ENCODE measurements at regions not wholly inside any gene's neighbourhood (a gene's known extent, or its start where the extent isn't known, plus 50 kb on each side); places are given as distances from the start of the nearest gene placed in this dataset.

- TF ChIP-seq CTCF (IDR thresholded peaks at IDR 0.05) (no peak), EP300 (IDR thresholded peaks at IDR 0.05) (no peak), POLR2A (IDR thresholded peaks at IDR 0.05) (no peak)
These were observed 648.4 kb downstream of the ZBBX start for GRCh38 chr3:166731701-166732100.

Measured in gastroesophageal sphincter (tissue), 3 donors.